ENCODE measurements at regions not wholly inside any gene's neighbourhood (a gene's known extent, or its start where the extent isn't known, plus 50 kb on each side); places are given as distances from the start of the nearest gene placed in this dataset.

- DNase-seq (ENCODE audit: low read depth): no peak
- no peaks in the 10 kb centered on the region for H3K36me3 ChIP-seq (ENCODE audit: control insufficient read depth, insufficient read depth, low read length)
- H3K27me3 ChIP-seq (ENCODE audit: control insufficient read depth, insufficient read depth, low read length): peaks cover 2% of the 10 kb centered on the region
- no peak for TF ChIP-seq CTCF (IDR thresholded peaks at IDR 0.05; ENCODE audit: insufficient read depth, low read length, poor library complexity, severe bottlenecking)
- H3K4me3 ChIP-seq (ENCODE audit: low read depth, low read length): no peak overlapping the region
These were observed 737.9 kb upstream of the SALL3 start for GRCh38 chr18:78241535-78242253.

- Histone ChIP-seq H3K36me3 (ENCODE audit: control insufficient read depth, insufficient read depth, low read length) (no peaks in the 10 kb centered on the region), H3K4me3 (ENCODE audit: low read depth, low read length) (no peak overlapping the region), H3K27me3 (ENCODE audit: control insufficient read depth, insufficient read depth, low read length) (peaks cover 6% of the 10 kb centered on the region)
- TF ChIP-seq CTCF (IDR thresholded peaks at IDR 0.05; ENCODE audit: insufficient read depth, low read length, poor library complexity, severe bottlenecking): no peak
- no peak for DNase-seq (ENCODE audit: low read depth)
These were observed 737.4 kb upstream of the SALL3 start for GRCh38 chr18:78242254-78242643.

GRCh38 chr18:78242806-78243205 is 736.8 kb upstream of the SALL3 start:
- TF ChIP-seq CTCF (IDR thresholded peaks at IDR 0.05; ENCODE audit: insufficient read depth, low read length, poor library complexity, severe bottlenecking): no peak
- H3K27me3 ChIP-seq (ENCODE audit: control insufficient read depth, insufficient read depth, low read length): peaks cover 6% of the 10 kb centered on the region
- H3K4me3 ChIP-seq (ENCODE audit: low read depth, low read length): no peak overlapping the region
- DNase-seq (ENCODE audit: low read depth): peak; percentile 32
- H3K36me3 ChIP-seq (ENCODE audit: control insufficient read depth, insufficient read depth, low read length): no peaks in the 10 kb centered on the region

GRCh38 chr18:78244779-78245178 is 734.8 kb upstream of the SALL3 start:
- H3K27me3 ChIP-seq (ENCODE audit: control insufficient read depth, insufficient read depth, low read length): peaks cover 6% of the 10 kb centered on the region
- H3K36me3 ChIP-seq (ENCODE audit: control insufficient read depth, insufficient read depth, low read length): no peaks in the 10 kb centered on the region
- H3K4me3 ChIP-seq (ENCODE audit: low read depth, low read length): no peak overlapping the region
- DNase-seq (ENCODE audit: low read depth): no peak
- no peak for TF ChIP-seq CTCF (IDR thresholded peaks at IDR 0.05; ENCODE audit: insufficient read depth, low read length, poor library complexity, severe bottlenecking)

- TF ChIP-seq CTCF (IDR thresholded peaks at IDR 0.05; ENCODE audit: insufficient read depth, low read length, poor library complexity, severe bottlenecking): no peak
- Histone ChIP-seq H3K4me3 (ENCODE audit: low read depth, low read length) (no peak overlapping the region), H3K27me3 (ENCODE audit: control insufficient read depth, insufficient read depth, low read length) (peaks cover 6% of the 10 kb centered on the region), H3K36me3 (ENCODE audit: control insufficient read depth, insufficient read depth, low read length) (no peaks in the 10 kb centered on the region)
- no peak for DNase-seq (ENCODE audit: low read depth)
These were observed 734.2 kb upstream of the SALL3 start for GRCh38 chr18:78245451-78245850.

- H3K36me3 ChIP-seq (ENCODE audit: control insufficient read depth, insufficient read depth, low read length): no peaks in the 10 kb centered on the region
- no peak for DNase-seq (ENCODE audit: low read depth)
- H3K4me3 ChIP-seq (ENCODE audit: low read depth, low read length): no peak overlapping the region
- TF ChIP-seq CTCF (IDR thresholded peaks at IDR 0.05; ENCODE audit: insufficient read depth, low read length, poor library complexity, severe bottlenecking): no peak
- peaks cover 6% of the 10 kb centered on the region for H3K27me3 ChIP-seq (ENCODE audit: control insufficient read depth, insufficient read depth, low read length)
These were observed 733.6 kb upstream of the SALL3 start for GRCh38 chr18:78246050-78246449.
